Adipose tissue (tissue), 3 donors: ENCODE measurements at regions not wholly inside any gene's neighbourhood (a gene's known extent, or its start where the extent isn't known, plus 50 kb on each side); places are given as distances from the start of the nearest gene placed in this dataset.

Experiments
- H3K27ac ChIP-seq: one replicate; pipeline ENCODE4 v1.5.1; 2013; ENCODE audit warnings: low read depth, low read length
- WGBS, 3 donors: extraction: QIAGEN DNeasy Blood & Tissue Kit; methylation state at CpG; one replicate each; pipeline ENCODE4 v1.1.7; 2013; 5-methylcytosine and 5-hydroxymethylcytosine counted together
- donor health status: healthy with polysubstance abuse.
- donor health status: Bipolar disorder and iron deficiency.
- donor health status: healthy.

DNA sequence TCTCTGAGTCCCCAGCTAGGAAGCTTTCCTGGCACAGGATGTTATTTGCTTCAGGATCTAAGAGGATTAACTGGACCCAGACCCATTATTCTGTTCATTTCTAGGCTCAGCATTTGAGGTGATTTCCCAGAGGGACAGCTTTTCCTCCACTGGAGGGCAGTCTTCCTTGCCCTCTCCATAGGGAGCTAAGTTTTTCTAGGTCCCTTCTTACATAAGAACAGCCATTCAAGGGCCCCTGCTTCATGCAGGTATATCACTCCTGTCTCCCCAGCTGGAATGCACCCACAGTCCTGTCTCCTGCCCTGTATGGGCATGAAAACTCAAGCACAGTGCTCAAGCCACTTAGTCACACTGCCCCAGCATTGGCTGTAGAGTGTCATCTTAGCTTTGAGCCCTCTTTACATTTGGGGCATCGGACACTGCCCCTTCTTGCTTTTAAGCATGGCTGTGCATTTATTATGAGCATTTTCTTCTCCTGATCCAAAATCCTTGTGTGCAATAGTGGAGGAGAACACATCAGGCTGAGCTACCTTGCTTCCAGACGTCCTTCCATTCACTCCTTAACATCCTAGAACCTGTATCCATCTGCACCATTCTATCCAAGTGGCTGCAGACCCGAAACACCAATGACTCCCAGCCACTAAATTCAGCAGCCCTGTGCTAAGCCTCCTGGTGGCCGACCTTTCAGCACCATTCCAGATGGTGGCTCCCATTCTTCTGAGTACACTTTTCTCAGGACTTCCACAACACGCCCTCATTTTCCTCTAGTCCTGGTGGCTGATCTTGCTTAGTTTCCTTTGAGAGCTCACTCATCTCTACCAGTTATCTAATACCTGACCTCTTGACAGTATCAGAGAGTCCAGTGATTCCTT lies 80.0 kb downstream of the COPS8 start:
- no peak overlapping the region for H3K27ac ChIP-seq
- WGBS, 3 donors, result 55 to 88% (median 83%) methylated on average over 5 of the region's 5 CpGs

DNA sequence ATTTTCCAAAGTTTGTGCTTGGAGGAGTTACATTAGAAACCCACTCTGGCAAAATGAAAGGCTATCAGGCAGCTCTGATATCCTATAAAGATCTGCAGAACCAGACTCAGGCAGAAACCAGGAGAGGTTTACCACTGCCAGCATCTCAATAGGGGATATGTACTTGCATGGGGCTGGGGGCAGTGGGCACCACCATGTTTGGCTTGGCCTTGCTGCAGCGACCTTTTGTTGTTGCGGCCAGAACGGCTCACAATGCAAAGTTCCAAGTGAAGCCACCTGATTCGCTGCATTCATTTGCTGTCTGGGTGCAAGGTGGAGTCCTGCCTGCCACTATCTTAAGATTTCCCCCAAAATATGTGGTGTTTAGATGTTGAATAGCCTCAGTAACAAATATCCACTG lies 81.3 kb downstream of the COPS8 start:
- H3K27ac ChIP-seq, result no peak overlapping the region
- WGBS, 3 donors, result 85 to 97% (median 96%) methylated on average over 4 of the region's 4 CpGs

GRCh38 chr2:237167934-237168333 lies 82.2 kb downstream of the COPS8 start:
- WGBS, 3 donors, result 92 to 97% (median 96%) methylated on average over 5 of the region's 5 CpGs

GRCh38 chr2:237170020-237170419 lies 84.3 kb downstream of the COPS8 start:
- 44 to 81% (median 72%) methylated on average over 1 of the region's 1 CpG for WGBS, 3 donors

More at GRCh38 chr2:237167934-237168333, 82.2 kb downstream of the COPS8 start:
- H3K27ac ChIP-seq, result no peak overlapping the region

GRCh38 chr2:237171396-237171795 lies 85.7 kb downstream of the COPS8 start:
- H3K27ac ChIP-seq, result no peak overlapping the region
- 37 to 48% (median 43%) methylated on average over 8 of the region's 8 CpGs for whole genome bisulfite sequencing, 3 donors

More at GRCh38 chr2:237170020-237170419, 84.3 kb downstream of the COPS8 start:
- no peak overlapping the region for H3K27ac ChIP-seq

DNA sequence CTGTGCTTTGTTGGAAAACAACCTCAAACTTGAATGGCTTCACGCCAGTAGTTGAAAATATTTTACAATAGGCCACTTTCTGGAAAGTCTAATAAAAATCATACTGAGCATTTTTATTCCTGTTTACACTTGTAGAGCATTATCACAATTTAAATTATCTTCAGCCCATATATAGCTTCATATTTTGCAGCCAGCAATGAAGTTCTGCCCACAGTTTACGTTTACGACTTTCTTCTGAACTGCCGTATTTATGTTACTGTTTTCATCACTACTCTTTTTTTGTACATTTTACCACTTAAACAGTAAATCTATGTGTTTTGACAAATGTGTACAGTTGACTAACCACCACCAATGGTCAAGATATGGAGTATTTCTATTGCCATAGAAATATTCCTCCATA lies 86.2 kb downstream of the COPS8 start:
- no peak overlapping the region for H3K27ac ChIP-seq
- 62 to 85% (median 80%) methylated on average over 4 of the region's 4 CpGs for WGBS, 3 donors

DNA sequence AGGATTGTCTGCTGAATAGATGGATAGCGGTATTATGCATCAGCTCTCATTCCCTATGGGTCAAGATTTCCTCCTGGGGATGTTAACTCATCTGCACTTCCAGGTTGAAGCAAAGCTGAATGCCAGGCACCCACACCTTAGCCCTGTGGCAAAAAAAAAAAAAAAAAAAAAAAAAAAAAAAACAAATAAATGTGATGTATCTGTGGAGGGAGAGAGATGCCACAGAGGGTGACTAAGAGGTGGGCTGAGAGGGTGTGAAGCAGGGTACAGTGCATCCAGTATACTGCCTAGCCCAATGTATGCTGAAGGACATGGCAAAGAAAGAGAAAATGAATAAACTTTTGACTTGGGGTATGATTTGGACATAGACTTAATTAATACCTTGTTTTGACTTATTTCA lies 91.4 kb downstream of the COPS8 start:
- no peak overlapping the region for H3K27ac ChIP-seq
- 92 to 94% (median 92%) methylated on average over 1 of the region's 1 CpG for WGBS, 3 donors

- 75 to 99% (median 97%) methylated on average over 2 of the region's 2 CpGs for WGBS, 3 donors
- H3K27ac ChIP-seq, result no peak overlapping the region
Measured at GRCh38 chr2:237177986-237178385, 92.3 kb downstream of the COPS8 start.

DNA sequence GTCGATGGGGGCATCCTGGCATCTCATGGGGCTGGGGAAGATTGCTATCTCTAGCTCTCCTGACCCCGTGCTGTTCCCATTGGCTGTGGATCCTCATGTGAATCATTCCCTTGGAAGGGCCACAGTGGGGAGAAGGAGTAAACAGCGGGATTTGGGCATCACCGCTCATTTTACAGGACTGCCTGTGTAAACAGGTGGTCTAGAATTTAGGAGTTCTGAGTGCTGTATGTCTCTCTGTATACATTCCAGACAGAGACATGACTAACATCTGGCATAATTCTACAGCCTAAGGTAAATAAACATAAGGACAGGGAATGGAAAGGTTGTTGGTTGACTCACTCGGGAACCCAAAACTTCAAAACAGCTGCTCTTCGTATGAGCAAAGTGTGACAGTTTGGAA lies 92.7 kb downstream of the COPS8 start:
- no peak overlapping the region for H3K27ac ChIP-seq
- 73 to 92% (median 89%) methylated on average over 6 of the region's 6 CpGs for whole genome bisulfite sequencing, 3 donors

GRCh38 chr2:237179161-237179560 lies 93.5 kb downstream of the COPS8 start:
- no peak overlapping the region for H3K27ac ChIP-seq
- 90 to 96% (median 95%) methylated on average over 5 of the region's 5 CpGs for WGBS, 3 donors

DNA sequence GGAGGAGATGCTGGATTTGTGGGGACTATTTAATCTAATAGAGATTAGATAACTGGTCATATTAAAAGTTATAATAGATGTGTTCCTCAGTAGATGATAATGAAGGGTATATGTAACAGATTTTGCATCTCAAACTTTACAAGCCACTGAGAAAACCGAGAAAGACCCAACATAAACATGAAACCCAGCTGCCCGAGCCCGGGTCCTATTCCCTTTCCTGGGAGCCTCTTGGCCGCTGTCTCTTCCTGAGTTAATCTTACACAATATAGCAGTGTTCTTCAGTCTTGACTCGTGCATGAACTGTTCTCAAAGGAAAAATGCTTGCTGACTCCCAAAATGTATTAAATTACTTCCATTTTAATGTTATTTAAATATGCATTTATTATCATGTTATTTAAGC lies 94.5 kb downstream of the COPS8 start:
- WGBS, 3 donors, result 70 to 81% (median 73%) methylated on average over 5 of the region's 5 CpGs
- no peak overlapping the region for H3K27ac ChIP-seq

- WGBS, 3 donors, result 83 to 90% (median 88%) methylated on average over 2 of the region's 2 CpGs
- H3K27ac ChIP-seq, result no peak overlapping the region
Measured at GRCh38 chr2:237180987-237181386, 95.3 kb downstream of the COPS8 start.

DNA sequence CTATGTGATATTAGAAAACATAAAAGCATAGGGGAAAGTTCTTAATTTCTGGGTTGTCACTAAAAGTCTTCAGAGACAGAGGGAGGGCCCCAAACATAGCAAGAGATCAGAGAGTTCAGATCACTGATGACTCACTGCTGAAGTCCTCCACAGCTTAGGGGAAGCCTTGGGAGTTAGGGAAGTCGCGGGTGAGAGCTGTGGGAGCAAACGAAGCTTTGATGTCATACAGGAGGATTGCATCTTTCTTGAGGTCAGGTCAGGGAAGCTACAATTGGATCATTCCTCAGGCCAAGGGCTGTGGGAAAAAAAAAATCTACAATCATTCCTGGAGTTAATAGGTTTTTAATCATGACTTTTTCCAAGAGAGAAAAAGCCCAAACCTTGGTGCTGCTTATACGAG lies 96.2 kb downstream of the COPS8 start:
- no peak overlapping the region for H3K27ac ChIP-seq
- 33 to 55% (median 48%) methylated on average over 4 of the region's 4 CpGs for WGBS, 3 donors

- WGBS, 3 donors, result 69 to 77% (median 76%) methylated on average over 15 of the region's 15 CpGs
- H3K27ac ChIP-seq, result no peak overlapping the region
Measured at GRCh38 chr2:237182422-237183123, 96.9 kb downstream of the COPS8 start.

GRCh38 chr2:237184192-237184918 lies 98.7 kb downstream of the COPS8 start:
- WGBS, 3 donors, result 81 to 84% (median 82%) methylated on average over 14 of the region's 14 CpGs
- H3K27ac ChIP-seq, result no peak overlapping the region

DNA sequence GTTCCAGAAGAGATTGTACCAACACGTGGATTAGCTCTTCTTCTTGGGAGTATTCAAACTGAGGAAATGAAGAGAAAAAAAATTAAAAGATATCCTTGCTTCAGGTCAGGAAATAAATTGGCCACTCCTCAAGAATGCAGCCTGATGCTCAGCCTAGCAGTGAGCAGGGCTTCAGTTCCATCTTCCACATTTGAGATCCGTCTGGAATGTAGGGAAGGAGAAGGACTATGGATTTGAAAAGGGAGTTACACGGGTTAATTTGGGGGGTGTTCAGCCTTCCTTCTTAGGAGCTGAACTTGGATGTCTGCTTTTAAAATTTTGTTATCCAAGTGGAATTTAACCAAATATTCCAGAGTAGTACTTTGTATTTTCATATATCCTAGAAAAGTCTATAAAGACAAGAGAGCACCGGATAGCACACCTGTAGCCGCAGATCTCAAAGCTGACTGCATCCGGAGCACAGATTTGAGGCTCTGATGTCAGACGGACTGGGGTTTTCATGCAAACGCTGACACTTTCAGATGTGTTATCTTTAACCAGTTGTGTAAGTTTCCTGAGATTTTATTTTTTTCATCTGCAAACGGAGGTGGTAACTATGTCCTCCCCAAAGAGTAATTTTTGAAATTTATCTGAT lies 99.3 kb downstream of the COPS8 start:
- 68 to 74% (median 68%) methylated on average over 9 of the region's 9 CpGs for WGBS, 3 donors
- H3K27ac ChIP-seq, result no peak overlapping the region

DNA sequence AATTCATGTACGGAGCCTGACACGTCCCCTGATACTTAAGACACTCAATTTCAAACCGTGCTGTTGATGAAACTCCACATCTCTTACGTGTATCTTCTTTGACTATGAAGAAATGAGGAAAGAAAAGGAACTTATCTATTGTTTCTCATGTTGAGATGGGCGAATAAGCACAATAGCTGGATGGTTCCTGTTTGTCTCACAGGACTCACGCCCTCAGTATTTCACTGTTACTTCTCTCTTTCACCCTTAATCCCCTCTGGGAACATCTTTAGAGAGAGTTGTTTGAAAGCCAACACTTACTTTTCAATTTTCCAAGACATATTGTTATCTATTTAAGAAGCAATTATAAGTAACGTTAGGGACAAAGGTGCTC lies 99.8 kb downstream of the COPS8 start:
- H3K27ac ChIP-seq, result no peak overlapping the region
- WGBS, 3 donors, result 65 to 69% (median 68%) methylated on average over 7 of the region's 7 CpGs

GRCh38 chr2:237189799-237190198 lies 104.1 kb downstream of the COPS8 start:
- WGBS, 3 donors, result 79 to 82% (median 80%) methylated on average over 5 of the region's 5 CpGs
- H3K27ac ChIP-seq, result no peak overlapping the region
